EL (cell line): ENCODE measurements at regions not wholly inside any gene's neighbourhood (a gene's known extent, or its start where the extent isn't known, plus 50 kb on each side); places are given as distances from the start of the nearest gene placed in this dataset.
"Not testable (repeated sequence)": the region's sequence is repeated elsewhere in the genome, so short reads cannot be mapped to it uniquely, and the experiment has no call there.

ENCODE experiments used
- DNase-seq: peaks from one replicate; pipeline ENCODE4 v3.0.0-alpha.2; 2016

DNA sequence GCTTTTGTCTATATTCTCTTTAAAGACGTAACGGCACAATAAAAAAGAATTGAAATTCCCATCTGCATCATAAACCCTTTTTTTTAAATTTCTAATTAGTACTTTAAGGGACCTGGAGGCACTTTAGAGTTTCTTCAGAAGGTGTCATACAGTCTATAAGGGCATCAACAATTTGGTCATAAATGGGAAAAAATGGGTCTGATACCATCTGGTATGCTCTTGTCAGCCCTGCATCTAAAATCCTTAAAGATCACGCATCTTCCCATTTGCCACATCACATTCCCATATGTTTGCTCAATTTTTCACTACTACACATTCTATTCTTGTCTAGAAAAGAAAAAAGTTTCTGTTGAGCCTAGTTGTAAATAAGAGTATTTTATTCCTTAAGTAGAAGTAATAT lies 53.8 kb downstream of the COX7C start:
- no peak for DNase-seq

DNA sequence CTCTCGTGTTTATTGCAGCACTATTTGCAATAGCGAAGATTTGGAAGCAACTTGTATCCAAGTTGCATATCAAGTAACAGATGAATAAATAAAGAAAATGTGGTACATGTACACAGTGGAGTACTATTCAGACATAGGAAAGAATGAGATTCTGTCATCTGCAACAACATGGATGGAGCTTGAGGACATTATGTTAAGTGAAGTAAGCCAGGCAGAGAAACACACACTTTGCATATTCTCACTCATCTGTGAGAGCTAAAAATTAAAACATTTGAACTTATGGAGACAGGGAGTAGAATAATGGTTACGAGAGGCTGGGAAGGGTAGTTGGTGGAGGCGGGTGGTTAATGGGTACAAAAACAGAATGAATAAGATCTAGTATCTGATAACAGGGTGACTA lies 56.3 kb downstream of the COX7C start:
- DNase-seq, result no peak

DNA sequence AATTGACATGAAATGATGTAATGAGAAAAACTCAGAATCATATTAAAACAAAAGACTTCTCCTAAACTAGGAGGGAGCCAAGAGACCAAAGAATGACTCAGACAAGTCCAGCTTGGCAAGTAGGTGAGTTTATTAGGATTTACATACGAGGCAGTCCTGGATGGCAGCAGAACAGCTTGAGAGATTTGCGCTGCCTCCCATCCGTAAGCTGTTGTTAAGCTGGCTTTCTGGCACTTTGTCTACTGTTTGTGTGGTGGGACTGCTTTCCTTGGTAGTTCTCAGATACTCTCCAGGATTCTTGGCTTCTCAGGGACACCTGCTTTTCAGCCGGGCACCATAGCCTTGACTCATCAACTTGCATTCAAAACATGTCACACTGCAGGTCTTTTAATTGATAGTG lies 57.6 kb downstream of the COX7C start:
- no peak for DNase-seq

DNA sequence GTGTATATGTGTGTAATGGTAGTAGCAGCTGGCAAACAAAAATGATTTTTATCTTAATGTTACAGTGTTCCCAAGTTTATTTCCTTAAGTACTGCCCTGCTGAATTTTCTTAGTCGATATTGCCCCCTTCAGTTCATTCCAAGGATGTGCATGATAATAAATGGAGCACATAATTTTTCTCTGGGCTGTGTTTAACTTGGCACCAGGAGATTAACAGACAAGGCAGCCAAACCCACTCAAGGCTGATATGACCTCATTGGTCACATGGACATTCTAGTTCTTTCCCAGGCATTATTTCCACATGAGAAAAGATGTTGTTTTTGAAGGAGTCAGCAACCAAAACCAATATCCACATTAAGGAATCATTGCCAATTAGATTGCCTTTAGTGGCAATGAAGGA lies 61.8 kb downstream of the COX7C start:
- DNase-seq, result peak; percentile 45

DNA sequence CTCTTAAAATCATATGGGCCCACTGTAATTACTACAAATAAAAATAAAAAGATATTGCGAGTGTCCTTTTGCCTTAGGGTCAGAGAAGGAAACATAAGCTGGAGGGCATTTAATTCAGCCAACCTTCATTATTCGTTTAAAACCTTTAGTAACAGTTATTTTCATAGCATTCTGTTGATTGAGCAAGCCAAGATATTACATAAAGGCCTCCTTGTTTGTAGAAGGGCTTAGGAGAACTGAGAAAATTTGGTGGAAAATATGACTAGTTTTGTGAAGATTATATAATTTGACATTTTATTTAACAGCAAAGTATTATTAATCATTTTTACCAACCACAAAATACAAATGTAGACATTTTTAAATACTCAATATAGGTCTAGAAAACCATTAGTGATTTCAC lies 62.2 kb downstream of the COX7C start:
- no peak for DNase-seq

DNA sequence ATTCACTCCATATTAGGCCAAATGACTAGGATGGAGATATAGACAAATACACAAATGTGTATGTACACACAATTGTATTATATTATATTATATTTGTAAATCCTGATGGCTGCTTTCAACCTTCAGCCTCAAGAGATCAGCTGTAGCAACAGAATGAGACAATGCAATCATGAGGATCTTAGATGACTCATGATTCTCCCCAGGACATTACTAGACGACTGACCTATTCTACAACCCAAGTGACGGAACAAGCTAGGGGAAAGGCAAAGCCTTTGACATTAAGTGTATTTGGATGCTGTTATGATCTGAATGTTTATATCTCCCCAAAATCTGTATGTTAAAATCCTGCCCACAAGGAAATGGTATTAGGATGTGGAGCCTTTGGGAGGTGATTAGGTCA lies 66.5 kb downstream of the COX7C start:
- no peak for DNase-seq

DNA sequence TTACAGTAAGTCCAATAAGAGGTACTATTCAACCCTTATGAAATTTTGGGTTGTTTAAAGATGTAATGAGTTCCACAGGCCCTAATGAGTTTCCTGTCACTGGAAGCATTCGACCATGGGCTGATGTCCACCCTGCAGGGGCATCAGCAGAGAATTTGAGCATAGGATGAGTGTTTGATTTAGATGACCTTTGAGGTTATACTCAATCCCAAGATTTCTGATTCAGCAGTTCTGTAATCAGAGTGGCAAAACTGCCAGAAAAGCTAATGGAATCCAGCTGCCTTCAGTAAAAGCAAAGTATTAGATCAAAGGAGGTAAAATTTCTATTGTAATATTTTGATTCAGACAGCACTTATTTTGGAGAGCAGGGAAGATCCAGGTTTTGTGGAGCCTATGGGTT lies 68.3 kb downstream of the COX7C start:
- DNase-seq, result no peak

DNA sequence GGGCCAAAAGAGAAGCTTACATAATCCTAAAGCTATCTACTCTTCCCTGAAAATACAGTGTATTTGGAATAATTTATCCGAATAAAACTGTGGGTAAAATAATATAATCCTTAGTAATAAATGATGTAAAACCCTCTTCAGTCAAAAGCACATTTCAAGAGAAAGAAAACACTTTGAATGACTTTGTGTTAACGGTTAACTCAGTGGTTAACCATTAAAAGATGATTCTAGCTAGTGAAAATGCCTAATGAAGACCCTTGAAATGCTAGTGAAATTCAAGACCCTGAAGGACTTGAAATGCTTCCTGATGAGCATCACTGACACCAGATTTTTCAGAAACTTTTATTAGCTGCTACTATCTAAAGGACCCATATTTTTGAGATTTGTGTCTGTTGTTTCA lies 70.7 kb downstream of the COX7C start:
- DNase-seq, result no peak

DNA sequence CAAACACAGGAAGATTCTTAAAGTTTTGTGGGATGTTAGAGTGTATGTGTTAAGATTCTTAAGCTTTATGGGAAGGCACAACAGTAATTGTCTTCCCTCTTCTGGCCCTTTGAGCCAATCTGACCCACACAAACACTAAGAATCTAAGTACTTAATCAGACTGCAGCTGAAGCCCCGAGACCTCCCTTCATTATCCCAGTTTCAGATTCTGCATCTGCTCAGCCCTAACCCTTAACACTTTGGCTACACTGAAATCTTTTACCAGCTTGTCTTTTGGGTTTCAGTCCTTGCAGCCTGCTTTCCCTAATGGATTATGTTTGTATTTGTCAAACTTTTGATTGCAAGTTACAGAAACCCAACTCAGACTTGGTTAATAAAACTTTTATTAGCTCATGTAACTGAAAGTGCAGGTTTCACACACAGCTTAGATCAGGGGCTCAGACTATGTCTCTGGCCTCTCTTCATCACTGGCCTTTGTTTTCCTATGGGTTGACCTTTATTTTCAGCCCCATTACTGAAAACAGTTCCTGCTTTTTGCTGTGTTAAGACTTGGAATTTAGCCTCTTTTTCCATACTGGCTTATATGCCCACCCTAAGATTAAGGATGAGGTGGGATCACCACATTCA lies 71.5 kb downstream of the COX7C start:
- no peak for DNase-seq

- no peak for DNase-seq
These were observed 91.6 kb downstream of the COX7C start for GRCh38 chr5:86709157-86709881.

- DNase-seq, result no peak
These were observed 98.4 kb downstream of the COX7C start for GRCh38 chr5:86716121-86716520.

- DNase-seq, result not testable (repeated sequence)
These were observed 113.8 kb downstream of the COX7C start for GRCh38 chr5:86731319-86732117.

DNA sequence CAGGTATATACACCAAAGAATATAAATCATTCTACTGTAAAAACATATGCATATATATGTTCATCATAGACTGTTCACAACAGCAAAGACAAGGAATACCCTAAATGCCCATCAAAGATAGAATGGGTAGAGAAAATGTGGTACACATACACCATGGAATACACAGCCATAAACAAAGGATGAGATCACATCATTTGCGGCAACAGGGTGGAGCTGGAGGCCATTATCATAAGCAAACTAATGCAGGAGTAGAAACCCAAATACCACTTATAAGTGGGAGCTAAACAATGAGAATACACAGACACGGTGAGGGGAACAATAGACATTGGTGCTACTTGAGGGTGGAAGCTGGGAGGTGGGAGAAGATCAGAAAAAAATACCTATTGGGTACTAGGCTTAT lies 117.6 kb downstream of the COX7C start:
- DNase-seq, result no peak

DNA sequence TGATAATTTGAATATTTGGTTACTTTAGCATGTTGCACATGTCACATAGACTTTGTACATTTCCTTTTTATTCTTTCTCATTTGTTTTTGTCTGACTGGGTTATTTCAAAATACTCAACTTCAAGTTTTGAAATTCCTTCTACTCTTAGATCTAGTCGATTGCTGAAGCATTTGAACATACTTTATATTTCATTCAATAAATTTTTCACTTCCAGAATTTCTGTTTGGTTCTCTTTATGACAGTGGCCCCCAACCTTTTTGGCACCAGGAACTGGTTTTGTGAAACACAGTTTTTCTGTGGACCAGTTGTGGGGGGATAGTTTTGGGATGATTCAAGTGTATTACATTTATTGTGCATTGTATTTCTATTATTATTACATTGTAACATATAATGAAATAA lies 119.8 kb downstream of the COX7C start:
- no peak for DNase-seq

- no peak for DNase-seq
These were observed 130.9 kb downstream of the COX7C start for GRCh38 chr5:86748538-86749105.

DNA sequence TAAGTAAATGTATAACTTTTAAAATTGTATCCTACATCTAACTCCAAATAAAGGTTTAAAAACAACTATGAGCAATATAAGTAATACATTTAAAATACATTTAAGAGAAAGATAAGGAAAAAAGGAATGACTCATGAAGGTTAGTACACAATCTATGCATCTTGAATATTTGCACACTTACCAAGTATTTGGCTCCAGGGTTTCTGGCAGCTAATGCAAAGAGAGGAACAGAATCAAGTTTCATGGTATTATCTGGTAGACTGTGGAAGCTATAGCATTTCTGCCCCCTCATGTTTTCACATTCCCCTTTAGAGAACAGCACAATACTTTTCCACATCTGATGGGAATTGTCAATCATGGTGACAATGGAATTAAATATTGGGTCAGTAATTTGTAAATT lies 132.1 kb downstream of the COX7C start:
- no peak for DNase-seq

DNA sequence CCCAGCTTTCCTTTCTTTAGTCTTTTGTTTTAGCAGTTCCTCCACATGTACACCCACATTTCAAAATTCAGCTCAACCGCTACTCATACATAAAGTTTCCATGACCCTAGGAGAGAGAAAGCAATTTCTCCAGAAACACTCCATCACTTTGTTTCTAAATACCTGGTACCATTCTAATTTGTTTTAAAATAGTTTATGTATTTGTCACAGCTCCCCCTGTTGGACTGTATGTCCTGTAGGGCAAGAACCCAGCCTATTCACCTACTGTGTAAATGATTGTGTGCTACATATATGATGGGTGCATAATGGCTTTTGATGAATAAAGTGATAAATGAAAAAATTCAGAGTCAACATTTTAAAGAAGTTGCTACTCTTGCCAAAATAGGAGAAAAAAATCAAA lies 139.1 kb downstream of the COX7C start:
- DNase-seq, result no peak

- DNase-seq, result peak; percentile 12
These were observed 140.1 kb downstream of the COX7C start for GRCh38 chr5:86757824-86758223.

- DNase-seq, result no peak
These were observed 142.9 kb downstream of the COX7C start for GRCh38 chr5:86760661-86761060.

DNA sequence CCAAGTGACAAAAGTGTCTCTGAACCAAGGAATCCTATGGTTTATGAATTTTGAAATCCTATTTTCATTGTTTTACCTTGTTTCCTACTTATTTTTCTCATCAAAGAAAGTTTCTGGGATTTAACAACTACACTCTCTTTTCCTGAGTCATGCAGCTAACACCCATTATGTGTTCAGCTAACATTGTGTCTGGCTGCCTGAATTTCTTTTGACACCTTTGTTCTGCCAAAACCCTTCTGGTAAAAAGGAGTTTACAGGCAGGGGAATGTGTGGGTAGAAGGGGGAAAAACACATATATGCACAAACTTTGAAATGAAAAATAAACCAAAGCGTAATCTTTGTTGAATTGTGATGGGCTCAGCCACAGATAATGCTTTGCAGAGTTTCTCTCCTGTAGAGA lies 146.2 kb downstream of the COX7C start:
- no peak for DNase-seq

- no peak for DNase-seq
These were observed 148.2 kb downstream of the COX7C start for GRCh38 chr5:86765778-86766502.

DNA sequence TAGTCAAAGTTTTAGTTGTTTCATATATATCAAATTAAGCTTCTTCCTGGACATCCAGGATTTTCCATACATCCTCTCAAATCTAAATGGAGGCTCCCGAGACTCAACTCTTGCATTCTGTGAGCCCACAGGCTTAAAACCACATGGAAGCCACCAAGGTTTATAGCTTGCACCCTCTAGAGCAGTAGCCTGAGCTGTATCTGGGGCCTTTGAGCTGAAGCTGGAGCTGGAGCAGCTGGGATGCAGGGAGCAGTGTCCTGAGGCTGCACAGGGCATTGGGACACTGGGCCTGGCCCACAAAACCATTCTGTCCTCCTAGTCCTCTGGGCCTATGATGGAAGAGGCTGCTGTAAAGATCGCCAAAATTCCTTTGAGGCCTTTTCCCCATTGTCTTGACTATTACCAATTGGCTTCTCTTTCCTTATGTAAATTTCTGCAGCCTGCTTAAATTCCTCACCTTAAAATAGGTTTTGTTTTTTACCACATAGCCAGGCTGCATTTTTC lies 151.0 kb downstream of the COX7C start:
- no peak for DNase-seq

DNA sequence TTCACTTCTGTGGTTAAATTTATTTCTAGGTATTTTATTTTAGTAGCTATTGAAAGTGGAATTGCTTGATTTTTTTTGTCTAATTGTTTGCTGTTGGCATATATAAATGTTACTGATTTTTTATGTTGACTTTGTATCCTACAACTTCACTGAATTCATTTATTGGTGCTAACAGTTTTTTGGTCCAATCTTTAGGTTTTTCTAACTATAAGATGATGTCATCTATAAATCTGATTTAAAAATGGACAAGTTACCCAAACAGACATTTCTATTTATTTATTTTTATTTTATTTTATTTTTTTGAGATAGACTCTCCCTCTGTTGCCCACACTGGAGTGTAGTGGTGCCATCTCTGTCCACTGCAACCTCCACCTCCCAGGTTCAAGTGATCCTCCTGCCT lies 162.3 kb downstream of the COX7C start:
- no peak for DNase-seq
